ENCODE measurements at regions not wholly inside any gene's neighbourhood (a gene's known extent, or its start where the extent isn't known, plus 50 kb on each side); places are given as distances from the start of the nearest gene placed in this dataset.

GRCh38 chr10:117675514-117676055 is 133.0 kb downstream of the EMX2 start:
- TF ChIP-seq CTCF (IDR thresholded peaks at IDR 0.05; ENCODE audit: extremely low read depth in 1 of 2, insufficient read depth in 1 of 2, low read depth in 1 of 2, low read length in 2 of 2) = no peak
- no peak for TF ChIP-seq POLR2A (IDR thresholded peaks at IDR 0.05; ENCODE audit: low read depth, low read length)
- no peak for TF ChIP-seq MAX (IDR thresholded peaks at IDR 0.05; ENCODE audit: insufficient read depth, insufficient read length)

Measured in endothelial cell of umbilical vein (primary cell).